ENCODE measurements at regions not wholly inside any gene's neighbourhood (a gene's known extent, or its start where the extent isn't known, plus 50 kb on each side); places are given as distances from the start of the nearest gene placed in this dataset.

DNA sequence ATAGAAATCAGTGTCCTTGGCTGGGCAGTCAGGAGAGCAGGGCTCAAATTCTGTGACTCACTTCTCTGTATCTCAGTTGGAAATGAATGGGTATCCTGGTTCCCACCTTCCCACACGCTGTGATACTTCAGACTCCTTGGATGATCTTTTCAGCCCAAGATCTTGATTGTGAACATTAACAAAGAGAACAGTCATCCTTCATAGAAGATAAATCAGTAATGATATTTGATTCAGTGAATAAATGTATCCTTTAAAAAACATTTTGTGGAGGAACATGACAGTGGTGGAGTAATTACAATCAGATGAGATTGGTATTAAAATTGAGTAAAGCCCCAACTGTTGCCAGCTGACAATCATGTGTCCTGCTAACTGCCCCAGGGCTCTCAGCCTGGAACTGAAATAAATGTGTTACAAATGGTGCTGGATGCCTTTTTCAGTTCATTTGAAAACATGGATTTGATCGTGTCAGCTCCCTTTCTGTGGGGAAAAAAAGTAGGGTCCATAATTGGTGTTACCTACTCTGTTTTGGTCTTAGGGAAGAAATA lies 72.9 kb upstream of the OR5AN1 start:
- no peaks in the 10 kb centered on the region for H3K36me3 ChIP-seq
- H3K4me3 ChIP-seq = no peak overlapping the region
- TF ChIP-seq, protein P1, sequence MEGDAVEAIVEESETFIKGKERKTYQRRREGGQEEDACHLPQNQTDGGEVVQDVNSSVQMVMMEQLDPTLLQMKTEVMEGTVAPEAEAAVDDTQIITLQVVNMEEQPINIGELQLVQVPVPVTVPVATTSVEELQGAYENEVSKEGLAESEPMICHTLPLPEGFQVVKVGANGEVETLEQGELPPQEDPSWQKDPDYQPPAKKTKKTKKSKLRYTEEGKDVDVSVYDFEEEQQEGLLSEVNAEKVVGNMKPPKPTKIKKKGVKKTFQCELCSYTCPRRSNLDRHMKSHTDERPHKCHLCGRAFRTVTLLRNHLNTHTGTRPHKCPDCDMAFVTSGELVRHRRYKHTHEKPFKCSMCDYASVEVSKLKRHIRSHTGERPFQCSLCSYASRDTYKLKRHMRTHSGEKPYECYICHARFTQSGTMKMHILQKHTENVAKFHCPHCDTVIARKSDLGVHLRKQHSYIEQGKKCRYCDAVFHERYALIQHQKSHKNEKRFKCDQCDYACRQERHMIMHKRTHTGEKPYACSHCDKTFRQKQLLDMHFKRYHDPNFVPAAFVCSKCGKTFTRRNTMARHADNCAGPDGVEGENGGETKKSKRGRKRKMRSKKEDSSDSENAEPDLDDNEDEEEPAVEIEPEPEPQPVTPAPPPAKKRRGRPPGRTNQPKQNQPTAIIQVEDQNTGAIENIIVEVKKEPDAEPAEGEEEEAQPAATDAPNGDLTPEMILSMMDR (IDR thresholded peaks at IDR 0.05; ENCODE audit: low read depth, low read length) = no peak
- DNase-seq (ENCODE audit: low read depth in 1 of 2, low spot score in 1 of 2) = no peak
- no peaks in the 10 kb centered on the region for H3K4me1 ChIP-seq (ENCODE audit: low read depth)
- H3K9me3 ChIP-seq (ENCODE audit: low read depth) = no peaks in the 10 kb centered on the region
- H3K27ac ChIP-seq = no peak overlapping the region
- no peaks in the 10 kb centered on the region for H3K27me3 ChIP-seq

DNA sequence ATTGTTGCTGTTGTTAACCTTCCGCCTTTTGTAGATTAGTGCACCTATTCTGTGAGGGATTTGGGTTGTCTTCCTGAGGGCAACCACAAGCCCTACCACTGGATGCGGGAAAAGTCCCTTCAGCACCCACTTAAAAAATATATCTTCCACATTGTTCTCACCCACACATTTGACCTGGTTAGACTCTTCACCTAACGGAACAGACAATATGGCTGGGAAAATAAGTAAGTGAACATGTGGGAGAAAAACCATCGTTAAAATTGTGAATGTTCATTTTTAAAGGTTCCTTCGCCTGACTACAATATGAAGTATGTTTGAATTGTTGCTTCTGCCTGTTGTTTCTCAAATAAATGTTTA lies 72.0 kb upstream of the MPEG1 start:
- H3K4me1 ChIP-seq (ENCODE audit: low read depth) = no peaks in the 10 kb centered on the region
- TF ChIP-seq, protein P1 (IDR thresholded peaks at IDR 0.05; ENCODE audit: low read depth, low read length) = no peak
- H3K4me3 ChIP-seq = no peak overlapping the region
- no peaks in the 10 kb centered on the region for H3K36me3 ChIP-seq
- no peaks in the 10 kb centered on the region for H3K9me3 ChIP-seq (ENCODE audit: low read depth)
- no peak overlapping the region for H3K27ac ChIP-seq
- DNase-seq (ENCODE audit: low read depth in 1 of 2, low spot score in 1 of 2) = no peak
- H3K27me3 ChIP-seq = no peaks in the 10 kb centered on the region

- Histone ChIP-seq H3K27ac (no peak overlapping the region), H3K4me1 (ENCODE audit: low read depth) (no peaks in the 10 kb centered on the region), H3K9me3 (ENCODE audit: low read depth) (no peaks in the 10 kb centered on the region), H3K36me3 (no peaks in the 10 kb centered on the region), H3K27me3 (no peaks in the 10 kb centered on the region), H3K4me3 (no peak overlapping the region)
- TF ChIP-seq, protein P1 (IDR thresholded peaks at IDR 0.05; ENCODE audit: low read depth, low read length) = peak; percentile 77
- DNase-seq (ENCODE audit: low read depth in 1 of 2, low spot score in 1 of 2) = peak; percentile 60
Measured at GRCh38 chr11:59283825-59284772, 71.4 kb upstream of the MPEG1 start.

- Histone ChIP-seq H3K27ac (no peak overlapping the region), H3K4me3 (no peak overlapping the region), H3K36me3 (no peaks in the 10 kb centered on the region), H3K4me1 (ENCODE audit: low read depth) (no peaks in the 10 kb centered on the region), H3K9me3 (ENCODE audit: low read depth) (no peaks in the 10 kb centered on the region), H3K27me3 (no peaks in the 10 kb centered on the region)
- no peak for DNase-seq (ENCODE audit: low read depth in 1 of 2, low spot score in 1 of 2)
- TF ChIP-seq, protein P1 (IDR thresholded peaks at IDR 0.05; ENCODE audit: low read depth, low read length) = no peak
Measured at GRCh38 chr11:59283311-59283710, 70.6 kb upstream of the MPEG1 start.

DNA sequence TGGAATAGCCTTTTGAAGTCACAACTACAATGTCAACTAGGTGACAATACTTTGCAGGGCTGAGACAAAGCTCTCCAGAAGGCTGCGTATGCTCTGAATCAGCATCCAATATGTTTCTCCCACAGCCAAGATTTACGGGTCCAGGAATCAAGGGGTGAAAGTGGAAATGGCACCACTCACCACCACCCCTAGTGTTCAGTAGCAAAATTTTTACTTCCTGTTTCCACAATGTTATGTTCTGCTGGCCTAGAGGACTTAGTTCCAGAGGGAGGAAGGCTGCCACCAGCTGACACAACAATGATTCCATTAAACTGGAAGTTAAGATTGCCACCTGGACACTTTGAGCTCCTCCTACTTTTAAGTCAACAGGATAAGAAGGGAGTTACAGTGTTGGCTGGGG lies 68.5 kb upstream of the MPEG1 start:
- TF ChIP-seq, protein P1 (IDR thresholded peaks at IDR 0.05; ENCODE audit: low read depth, low read length) = no peak
- DNase-seq (ENCODE audit: low read depth in 1 of 2, low spot score in 1 of 2) = no peak

More for the DNA sequence above, 68.5 kb upstream of the MPEG1 start:
- H3K27ac ChIP-seq = no peak overlapping the region
- H3K36me3 ChIP-seq = no peaks in the 10 kb centered on the region
- no peak overlapping the region for H3K4me3 ChIP-seq
- H3K9me3 ChIP-seq (ENCODE audit: low read depth) = no peaks in the 10 kb centered on the region
- H3K4me1 ChIP-seq (ENCODE audit: low read depth) = no peaks in the 10 kb centered on the region
- no peaks in the 10 kb centered on the region for H3K27me3 ChIP-seq
